WTC11 (cell line): ENCODE measurements at regions not wholly inside any gene's neighbourhood (a gene's known extent, or its start where the extent isn't known, plus 50 kb on each side); places are given as distances from the start of the nearest gene placed in this dataset.

ENCODE experiments used
- ATAC-seq: fragments of 200-7000 bp; cut with Tn5 transposase; 2 replicates; pipeline ENCODE4 v1.10.0; 2021; ENCODE audit warnings: mild to moderate bottlenecking, moderate library complexity
- CTCF ChIA-PET: fragments of 300-600 bp; sonication (Branson Sonifier 250); formaldehyde crosslinking; loops from one replicate; lab custom pipeline; 2021; ENCODE audit warnings: antibody characterized with exemption; lab: Charles Lee
- POLR2A ChIA-PET: fragments of 350-600 bp; sonication (Branson Sonifier 250); formaldehyde crosslinking; loops from one replicate; lab custom pipeline; 2021; ENCODE audit warnings: antibody characterized with exemption; lab: Charles Lee
- DNase-seq: peaks from one replicate; pipeline ENCODE4 v3.0.0; 2021; ENCODE audit warnings: low spot score
- H3K27ac Mint-ChIP-seq: 2 replicates; pipeline ENCODE4 v1.8.0; 2021; ENCODE audit warnings: mixed read lengths
- H3K27me3 Mint-ChIP-seq: 2 replicates; pipeline ENCODE4 v1.8.0; 2021; ENCODE audit warnings: low read depth, mild to moderate bottlenecking, moderate library complexity, mixed read lengths
- H3K36me3 Mint-ChIP-seq: 2 replicates; pipeline ENCODE4 v1.8.0; 2021; ENCODE audit warnings: mixed read lengths
- H3K4me1 Mint-ChIP-seq: 2 replicates; pipeline ENCODE4 v1.8.0; 2022; ENCODE audit warnings: mixed read lengths
- H3K4me3 Mint-ChIP-seq: 2 replicates; pipeline ENCODE4 v1.8.0; 2021; ENCODE audit warnings: mild to moderate bottlenecking, moderate library complexity, mixed read lengths
- H3K9me3 Mint-ChIP-seq: 2 replicates; pipeline ENCODE4 v1.8.0; 2021; ENCODE audit warnings: mixed read lengths
- AFF4 ChIP-seq: sonication (generic); formaldehyde crosslinking; IDR thresholded peaks from 2 replicates; pipeline ENCODE4 v1.8.1; 2023; ENCODE audit warnings: mild to moderate bottlenecking, missing genetic modification reagents, borderline replicate concordance
- CREM ChIP-seq: sonication (generic); formaldehyde crosslinking; IDR thresholded peaks from 2 replicates; pipeline ENCODE4 v1.8.1; 2022; ENCODE audit warnings: mild to moderate bottlenecking, missing genetic modification reagents, moderate library complexity
- E2F5 ChIP-seq: sonication (generic); formaldehyde crosslinking; IDR thresholded peaks from 2 replicates; pipeline ENCODE4 v1.8.1; 2022; ENCODE audit warnings: mild to moderate bottlenecking, moderate library complexity, missing genetic modification reagents
- ESRRA ChIP-seq: sonication (generic); formaldehyde crosslinking; IDR thresholded peaks from 2 replicates; pipeline ENCODE4 v1.8.1; 2022; ENCODE audit warnings: mild to moderate bottlenecking, missing genetic modification reagents, borderline replicate concordance
- FOXK1 ChIP-seq: sonication (generic); formaldehyde crosslinking; IDR thresholded peaks from 2 replicates; pipeline ENCODE4 v1.8.0; 2022; ENCODE audit warnings: mild to moderate bottlenecking, moderate library complexity, missing genetic modification reagents
- GRHL2 ChIP-seq: fragments of 250-450 bp; sonication (Bioruptor Pico); IDR thresholded peaks from 2 replicates; pipeline ENCODE4 v1.8.0; 2022; ENCODE audit warnings: mild to moderate bottlenecking, moderate library complexity; ENCODE audit not compliant: insufficient replicate concordance, severe bottlenecking
- KAT7 ChIP-seq: sonication (generic); formaldehyde crosslinking; IDR thresholded peaks from 2 replicates; pipeline ENCODE4 v1.8.1; 2023; ENCODE audit warnings: missing genetic modification reagents, mild to moderate bottlenecking, borderline replicate concordance
- MAX ChIP-seq: sonication (generic); formaldehyde crosslinking; IDR thresholded peaks from 2 replicates; pipeline ENCODE4 v1.8.0; 2022; ENCODE audit warnings: mild to moderate bottlenecking, missing genetic modification reagents
- NFATC4 ChIP-seq: fragments of 250-450 bp; sonication (Bioruptor Pico); IDR thresholded peaks from 2 replicates; pipeline ENCODE4 v1.9.0; 2021; ENCODE audit warnings: mild to moderate bottlenecking
- SMAD4 ChIP-seq: sonication (generic); formaldehyde crosslinking; IDR thresholded peaks from 2 replicates; pipeline ENCODE4 v1.8.0; 2022; ENCODE audit warnings: mild to moderate bottlenecking, missing genetic modification reagents
- TEAD4 ChIP-seq: sonication (generic); formaldehyde crosslinking; IDR thresholded peaks from 2 replicates; pipeline ENCODE4 v1.8.0; 2022; ENCODE audit warnings: mild to moderate bottlenecking, missing genetic modification reagents
- ZBTB43 ChIP-seq: sonication (generic); formaldehyde crosslinking; IDR thresholded peaks from 2 replicates; pipeline ENCODE4 v1.8.1; 2023; ENCODE audit warnings: mild to moderate bottlenecking, missing genetic modification reagents
- ZMAT4 ChIP-seq: fragments of 250-450 bp; sonication (Bioruptor Pico); IDR thresholded peaks from 2 replicates; pipeline ENCODE4 v1.9.0; 2021; ENCODE audit warnings: mild to moderate bottlenecking
- ZNF219 ChIP-seq: sonication (generic); formaldehyde crosslinking; IDR thresholded peaks from 2 replicates; pipeline ENCODE4 v1.8.0; 2023; ENCODE audit warnings: missing genetic modification reagents, mild to moderate bottlenecking, borderline replicate concordance
- ZNF263 ChIP-seq: sonication (generic); formaldehyde crosslinking; IDR thresholded peaks from 2 replicates; pipeline ENCODE4 v1.8.1; 2022; ENCODE audit warnings: low read depth, mild to moderate bottlenecking, moderate library complexity, missing genetic modification reagents
- ZNF281 ChIP-seq: sonication (generic); formaldehyde crosslinking; IDR thresholded peaks from 2 replicates; pipeline ENCODE4 v1.8.0; 2023; ENCODE audit warnings: mild to moderate bottlenecking, missing genetic modification reagents
- ZNF396 ChIP-seq: fragments of 250-450 bp; sonication (Bioruptor Pico); IDR thresholded peaks from 2 replicates; pipeline ENCODE4 v1.8.0; 2021; ENCODE audit warnings: mild to moderate bottlenecking, moderate library complexity, borderline replicate concordance

- H3K9me3 Mint-ChIP-seq: peaks cover 46% of the 10 kb centered on the region
- CTCF ChIA-PET: no interaction called here
- 0 out of 2 replicates have a peak, but pooled peaks cover 3% of the 10 kb centered on the region for H3K4me1 Mint-ChIP-seq
- TF ChIP-seq KAT7 (CRISPR knock-in tag): no peak
- no peak for TF ChIP-seq NFATC4 (CRISPR knock-in tag)
- TF ChIP-seq TEAD4 (CRISPR knock-in tag): no peak
- no peak for TF ChIP-seq FOXK1 (CRISPR knock-in tag)
- no peak for TF ChIP-seq CREM (CRISPR knock-in tag)
- no peak for TF ChIP-seq ZMAT4
- TF ChIP-seq ZNF263 (CRISPR knock-in tag): no peak
- no peak for TF ChIP-seq ZBTB43 (CRISPR knock-in tag)
- TF ChIP-seq ZNF281: no peak
- no peak for TF ChIP-seq GRHL2 (CRISPR knock-in tag)
- TF ChIP-seq AFF4 (CRISPR knock-in tag): no peak
- TF ChIP-seq, all 79 proteins: peak for 0
- DNase-seq: no peak
- POLR2A ChIA-PET: no interaction called here
- Mint-ChIP-seq H3K27me3 (peaks cover 7% of the 10 kb centered on the region), H3K36me3 (peaks cover 10% of the 10 kb centered on the region), H3K27ac (no peak overlapping the region), H3K4me3 (no peak overlapping the region)
- no peak for ATAC-seq
Observed at GRCh38 chr22:47929646-47930185, 1167.3 kb downstream of the TBC1D22A start.

GRCh38 chr22:47929073-47929472 lies 1166.6 kb downstream of the TBC1D22A start:
- ATAC-seq (no peak), DNase-seq (no peak)
- no peak overlapping the region for H3K27ac Mint-ChIP-seq
- ChIA-PET POLR2A (no interaction called here), CTCF (no interaction called here)
- peaks cover 47% of the 10 kb centered on the region for H3K9me3 Mint-ChIP-seq
- TF ChIP-seq GRHL2 (CRISPR knock-in tag) (no peak), MAX (CRISPR knock-in tag) (no peak), E2F5 (CRISPR knock-in tag) (no peak), ESRRA (CRISPR knock-in tag) (no peak), ZNF396 (CRISPR knock-in tag) (no peak), SMAD4 (CRISPR knock-in tag) (no peak), ZNF219 (CRISPR knock-in tag) (no peak)
- H3K4me1 Mint-ChIP-seq: 0 out of 2 replicates have a peak, but pooled peaks cover 3% of the 10 kb centered on the region
- peaks cover 7% of the 10 kb centered on the region for H3K27me3 Mint-ChIP-seq
- H3K4me3 Mint-ChIP-seq: no peak overlapping the region
- peaks cover 7% of the 10 kb centered on the region; the same call in 1 of the 2 replicates for H3K36me3 Mint-ChIP-seq
